Ascending aorta (tissue), 2 donors: ENCODE measurements at regions not wholly inside any gene's neighbourhood (a gene's known extent, or its start where the extent isn't known, plus 50 kb on each side); places are given as distances from the start of the nearest gene placed in this dataset.
A peak's percentile ranks its signal among the peaks of the same experiment; 100 is the strongest.

ENCODE experiments used
- DNase-seq, 2 donors: peaks; one replicate each; pipeline ENCODE4 v3.0.0-alpha.2; 2019; ENCODE audit warnings: low spot score in 2 of 2
- H3K27ac ChIP-seq, 2 donors: fragments of 200-600 bp; sonication (generic); one replicate each; pipeline ENCODE4 v1.5.1; 2016 to 2017; ENCODE audit warnings: mild to moderate bottlenecking in 1 of 2
- H3K27me3 ChIP-seq: fragments of 200-600 bp; sonication (generic); one replicate; pipeline ENCODE4 v1.5.1; 2017
- H3K36me3 ChIP-seq, 2 donors: fragments of 200-600 bp; sonication (generic); one replicate each; pipeline ENCODE4 v1.5.1; 2016
- H3K4me1 ChIP-seq, 2 donors: fragments of 200-600 bp; sonication (generic); one replicate each; pipeline ENCODE4 v1.5.1; 2016 to 2017; ENCODE audit warnings: mild to moderate bottlenecking in 1 of 2
- H3K4me3 ChIP-seq, 2 donors: fragments of 200-600 bp; sonication (generic); one replicate each; pipeline ENCODE4 v1.5.1; 2016 to 2017; ENCODE audit warnings: mild to moderate bottlenecking in 1 of 2
- H3K9me3 ChIP-seq, 2 donors: fragments of 200-600 bp; sonication (generic); one replicate each; pipeline ENCODE4 v1.5.1; 2016
- intact Hi-C: fragments of 100-400 bp; cut with DNase I; formaldehyde crosslinking; loops from one replicate; pipeline ENCODE4 v1.15.1; 2023
- TF ChIP-seq, protein P1 (sequence below), 3 experiments: fragments of 200-600 bp in 2 of 3; fragments of 450-650 bp in 1 of 3; sonication (generic) in 2 of 3; IDR thresholded peaks; one replicate each; pipeline ENCODE4 v1.5.1; 2016 to 2019; ENCODE audit warnings: antibody characterized with exemption in 3 of 3, mild to moderate bottlenecking in 1 of 3, moderate library complexity in 1 of 3

DNA sequence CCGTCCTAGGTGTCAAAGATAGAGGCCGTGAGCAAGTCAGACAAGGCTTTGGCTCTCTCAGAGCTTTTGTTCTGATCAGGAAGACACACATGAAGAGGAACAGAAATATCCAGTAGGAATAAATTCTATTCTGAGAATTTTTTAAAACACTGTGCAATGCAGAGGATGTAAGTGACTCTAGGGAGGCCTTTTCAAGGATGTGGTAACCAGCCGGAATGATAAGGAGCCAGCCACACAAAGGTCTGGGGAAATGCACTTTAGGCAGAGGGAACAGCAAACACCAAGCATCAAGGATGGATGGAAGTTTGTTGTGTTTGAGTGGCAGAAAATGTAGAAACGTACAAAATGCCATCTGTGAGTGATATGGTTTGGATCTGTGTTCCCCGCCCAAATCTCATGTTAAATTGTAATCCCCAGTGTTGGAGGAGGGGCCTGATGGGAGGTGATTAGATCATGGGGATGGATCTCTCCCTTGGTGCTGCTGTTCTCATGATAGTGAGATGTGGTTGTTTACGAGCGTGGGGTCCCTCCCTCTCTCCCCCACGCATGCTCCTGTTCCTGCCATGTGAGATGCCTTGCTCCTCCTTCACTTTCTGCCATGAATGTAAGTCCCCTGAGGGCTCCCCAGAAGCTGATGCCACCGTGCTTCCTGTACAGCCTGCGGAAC lies 93.6 kb upstream of the CDYL start:
- intact Hi-C loops, result no loop called here
- Histone ChIP-seq H3K36me3 (no peaks in the 10 kb centered on the region), H3K4me1 (no peaks in the 10 kb centered on the region), H3K27me3 (no peaks in the 10 kb centered on the region), H3K9me3 (no peaks in the 10 kb centered on the region), H3K4me3 (no peak overlapping the region), H3K27ac (no peak overlapping the region)
- TF ChIP-seq, protein P1, sequence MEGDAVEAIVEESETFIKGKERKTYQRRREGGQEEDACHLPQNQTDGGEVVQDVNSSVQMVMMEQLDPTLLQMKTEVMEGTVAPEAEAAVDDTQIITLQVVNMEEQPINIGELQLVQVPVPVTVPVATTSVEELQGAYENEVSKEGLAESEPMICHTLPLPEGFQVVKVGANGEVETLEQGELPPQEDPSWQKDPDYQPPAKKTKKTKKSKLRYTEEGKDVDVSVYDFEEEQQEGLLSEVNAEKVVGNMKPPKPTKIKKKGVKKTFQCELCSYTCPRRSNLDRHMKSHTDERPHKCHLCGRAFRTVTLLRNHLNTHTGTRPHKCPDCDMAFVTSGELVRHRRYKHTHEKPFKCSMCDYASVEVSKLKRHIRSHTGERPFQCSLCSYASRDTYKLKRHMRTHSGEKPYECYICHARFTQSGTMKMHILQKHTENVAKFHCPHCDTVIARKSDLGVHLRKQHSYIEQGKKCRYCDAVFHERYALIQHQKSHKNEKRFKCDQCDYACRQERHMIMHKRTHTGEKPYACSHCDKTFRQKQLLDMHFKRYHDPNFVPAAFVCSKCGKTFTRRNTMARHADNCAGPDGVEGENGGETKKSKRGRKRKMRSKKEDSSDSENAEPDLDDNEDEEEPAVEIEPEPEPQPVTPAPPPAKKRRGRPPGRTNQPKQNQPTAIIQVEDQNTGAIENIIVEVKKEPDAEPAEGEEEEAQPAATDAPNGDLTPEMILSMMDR (IDR thresholded peaks at IDR 0.05), result no peak
- no peak for DNase-seq

DNA sequence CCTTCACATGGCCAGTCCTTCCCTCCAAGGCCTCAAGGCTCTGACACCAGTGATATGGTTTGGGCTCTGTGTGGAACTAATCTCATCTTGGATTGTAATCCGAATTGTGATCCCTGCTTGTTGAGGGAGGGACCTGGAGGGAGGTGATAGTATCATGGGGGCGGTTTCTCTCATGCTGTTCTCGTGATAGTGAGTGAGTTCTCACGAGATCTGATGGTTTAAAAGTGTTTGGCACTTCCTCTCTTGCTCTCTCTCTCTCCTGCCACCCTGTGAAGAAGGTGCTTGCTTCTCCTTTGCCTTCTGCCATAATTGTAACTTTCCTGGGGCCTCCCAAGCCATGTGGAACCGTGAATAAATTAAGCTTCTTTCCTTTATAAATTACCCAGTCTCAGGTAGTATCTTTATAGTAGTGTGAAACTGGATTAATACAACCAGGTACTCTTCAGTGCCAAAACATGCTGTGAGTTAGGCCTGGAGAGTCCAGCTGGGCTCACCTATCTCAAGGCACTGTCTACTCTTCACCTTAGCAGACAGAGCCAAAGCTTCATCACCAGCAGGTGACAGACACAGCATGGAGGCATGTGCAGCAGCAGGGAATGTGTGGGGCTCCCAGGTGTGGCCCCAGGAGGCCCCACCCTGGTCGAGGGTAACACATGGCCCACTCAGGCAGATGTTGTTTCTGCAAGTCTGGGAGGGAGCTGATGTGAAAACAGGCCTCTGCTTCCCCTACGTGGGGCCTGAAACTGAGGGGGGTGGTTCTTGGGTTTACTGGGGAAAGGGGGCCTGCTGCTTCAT lies 97.5 kb upstream of the CDYL start:
- no peaks in the 10 kb centered on the region for H3K27me3 ChIP-seq
- TF ChIP-seq, protein P1 (IDR thresholded peaks at IDR 0.05), result no peak
- no peak for DNase-seq
- intact Hi-C loops, result no loop called here
- H3K4me3 ChIP-seq, result no peak overlapping the region
- no peaks in the 10 kb centered on the region for H3K4me1 ChIP-seq
- H3K27ac ChIP-seq, result no peak overlapping the region
- no peaks in the 10 kb centered on the region for H3K36me3 ChIP-seq
- H3K9me3 ChIP-seq, result no peaks in the 10 kb centered on the region

DNA sequence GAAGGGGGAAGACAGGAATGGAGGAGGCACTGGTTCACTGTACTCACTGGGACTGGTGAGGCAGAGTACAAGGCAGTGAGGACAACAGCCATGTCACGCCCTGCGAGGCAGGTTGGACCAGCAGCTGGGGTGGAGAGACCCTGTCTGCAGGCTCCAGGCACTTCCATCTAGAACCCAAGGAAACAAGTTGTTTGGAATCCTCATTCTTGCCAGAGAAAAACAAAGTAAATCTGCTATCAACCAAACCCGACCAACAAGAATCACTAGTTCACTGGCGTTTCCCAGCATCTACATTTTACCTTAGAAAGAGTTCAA lies 98.5 kb upstream of the CDYL start:
- Histone ChIP-seq H3K36me3 (no peaks in the 10 kb centered on the region), H3K4me1 (peaks cover 0 to 7% of the 10 kb centered on the region in 2 donors), H3K27me3 (no peaks in the 10 kb centered on the region), H3K4me3 (no peak overlapping the region), H3K9me3 (no peaks in the 10 kb centered on the region), H3K27ac (no peak overlapping the region)
- no peak for DNase-seq
- intact Hi-C loops, result no loop called here
- TF ChIP-seq, protein P1 (IDR thresholded peaks at IDR 0.05), result no peak

DNA sequence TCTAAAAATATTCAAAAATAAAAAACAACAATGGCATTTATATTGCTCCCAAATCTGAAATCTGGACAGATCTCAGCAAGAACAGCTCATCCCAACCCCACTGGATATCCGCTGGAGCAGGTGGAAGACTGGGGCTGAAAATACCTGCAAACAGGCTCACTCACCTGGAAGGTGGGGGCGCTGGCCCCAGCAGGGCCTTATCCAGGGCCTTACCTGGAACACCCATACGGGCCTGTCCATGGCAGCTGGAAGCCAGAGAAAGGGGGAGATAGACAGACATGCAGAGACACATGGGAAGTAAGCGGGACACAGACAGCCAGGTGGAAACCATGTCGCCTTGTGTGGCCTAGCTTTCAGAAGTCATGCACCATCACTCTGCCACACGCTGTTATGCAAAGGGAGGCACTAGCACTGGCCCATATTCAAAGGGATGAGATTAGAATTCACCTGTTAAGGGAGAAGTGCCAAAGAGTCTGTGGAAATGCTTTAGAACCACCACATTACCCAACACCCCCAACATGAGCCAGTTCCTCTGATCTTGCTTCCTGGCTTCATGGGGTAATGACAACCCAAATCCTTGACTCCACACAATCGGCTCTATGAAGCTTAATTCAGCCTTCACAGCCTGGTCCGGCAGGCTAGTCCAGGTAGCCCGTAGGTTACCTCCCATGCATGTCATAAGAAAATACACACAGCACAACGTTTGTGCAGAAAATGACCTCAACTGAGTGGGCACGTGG lies 99.0 kb upstream of the CDYL start:
- intact Hi-C loops, result no loop called here
- no peak for DNase-seq
- TF ChIP-seq, protein P1 (IDR thresholded peaks at IDR 0.05), result no peak
- peaks cover 0 to 11% of the 10 kb centered on the region in 2 donors for H3K4me1 ChIP-seq
- no peaks in the 10 kb centered on the region for H3K36me3 ChIP-seq
- H3K4me3 ChIP-seq, result no peak overlapping the region
- no peaks in the 10 kb centered on the region for H3K9me3 ChIP-seq
- H3K27me3 ChIP-seq, result no peaks in the 10 kb centered on the region
- no peak overlapping the region for H3K27ac ChIP-seq

DNA sequence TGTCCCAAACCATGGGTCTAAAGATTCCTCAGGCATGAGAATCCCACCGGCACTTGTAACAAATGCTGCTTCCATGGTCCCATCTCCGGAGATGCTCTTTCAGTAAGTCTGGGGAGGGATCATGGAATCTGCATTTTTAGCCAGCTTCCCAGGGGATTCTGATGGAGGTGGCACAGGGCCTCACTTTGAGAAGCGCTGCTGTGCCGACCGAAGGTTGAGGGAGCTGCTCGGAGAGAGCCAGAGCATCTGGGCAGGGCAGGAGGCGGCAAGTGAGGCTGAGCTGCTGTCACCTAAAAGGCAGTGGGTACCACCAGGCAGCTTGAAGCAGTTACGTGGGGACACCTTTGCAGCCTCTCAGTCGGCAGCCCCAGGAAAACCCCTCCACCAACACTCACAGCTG lies 100.2 kb upstream of the CDYL start:
- Histone ChIP-seq H3K9me3 (no peaks in the 10 kb centered on the region), H3K36me3 (no peaks in the 10 kb centered on the region), H3K27me3 (no peaks in the 10 kb centered on the region), H3K27ac (no peak overlapping the region), H3K4me1 (peaks cover 0 to 11% of the 10 kb centered on the region in 2 donors), H3K4me3 (no peak overlapping the region)
- intact Hi-C loops, result no loop called here
- TF ChIP-seq, protein P1 (IDR thresholded peaks at IDR 0.05), result no peak
- DNase-seq, result peak in 1 of 2 donors; percentile 9
